Thoracic aorta (tissue), 2 donors: ENCODE measurements at regions not wholly inside any gene's neighbourhood (a gene's known extent, or its start where the extent isn't known, plus 50 kb on each side); places are given as distances from the start of the nearest gene placed in this dataset.

ENCODE experiments used
- ATAC-seq: fragments of 150-250 bp; one replicate; pipeline ENCODE4 v1.8.0; 2017; ENCODE audit warnings: low read depth; ENCODE audit not compliant: insufficient number of reproducible peaks, low FRiP score
- DNase-seq: peaks from one replicate; pipeline ENCODE4 v3.0.0-alpha.2; 2020; ENCODE audit warnings: low spot score
- H3K27ac ChIP-seq, 2 donors: fragments of 200-600 bp; sonication (generic); 1 replicate in 1 of 2; 2 replicates in 1 of 2; pipeline ENCODE4 v1.5.1; 2016; ENCODE audit warnings: mild to moderate bottlenecking in 2 of 2, moderate library complexity in 2 of 2
- H3K27me3 ChIP-seq: fragments of 200-600 bp; sonication (generic); replicated peaks from 2 replicates; pipeline ENCODE4 v1.6.0; 2016; ENCODE audit warnings: mild to moderate bottlenecking; ENCODE audit not compliant: insufficient read depth
- H3K36me3 ChIP-seq: fragments of 200-600 bp; sonication (generic); one replicate; pipeline ENCODE4 v1.5.1; 2016
- H3K4me1 ChIP-seq, 2 donors: fragments of 200-600 bp; sonication (generic); 1 replicate in 1 of 2; 2 replicates in 1 of 2; pipeline versions ENCODE4 v1.5.1 to v1.6.0; 2016; ENCODE audit warnings: low read depth in 2 of 2, mild to moderate bottlenecking in 1 of 2; ENCODE audit not compliant: control insufficient read depth in 1 of 2
- H3K4me3 ChIP-seq: fragments of 200-600 bp; sonication (generic); 2 replicates; pipeline ENCODE4 v1.5.1; 2016; ENCODE audit warnings: mild to moderate bottlenecking
- H3K9me3 ChIP-seq: fragments of 200-600 bp; sonication (generic); 2 replicates; pipeline ENCODE4 v1.5.1; 2016
- CTCF ChIP-seq: fragments of 200-600 bp; sonication (generic); IDR thresholded peaks from one replicate; pipeline ENCODE4 v1.5.1; 2019; ENCODE audit warnings: antibody characterized with exemption

- Histone ChIP-seq H3K4me3 (no peak overlapping the region), H3K27me3 (no peaks in the 10 kb centered on the region), H3K4me1 (peaks cover 0 to 12% of the 10 kb centered on the region in 2 donors), H3K27ac (no peak overlapping the region), H3K9me3 (no peaks in the 10 kb centered on the region), H3K36me3 (no peaks in the 10 kb centered on the region)
- ATAC-seq (no peak), DNase-seq (no peak)
- TF ChIP-seq CTCF: no peak
Measured at GRCh38 chr14:83128783-83129182, 1595.1 kb upstream of the SEL1L start.

- no peaks in the 10 kb centered on the region for H3K9me3 ChIP-seq
- DNase-seq: no peak
- no peak for TF ChIP-seq CTCF
- H3K4me3 ChIP-seq: no peak overlapping the region
- H3K27me3 ChIP-seq: no peaks in the 10 kb centered on the region
- no peaks in the 10 kb centered on the region for H3K36me3 ChIP-seq
- H3K27ac ChIP-seq: no peak overlapping the region
- ATAC-seq: no peak
- peaks cover 0 to 12% of the 10 kb centered on the region in 2 donors for H3K4me1 ChIP-seq
Measured at GRCh38 chr14:83129496-83129895, 1595.8 kb upstream of the SEL1L start.

GRCh38 chr14:83133981-83134645 is 1600.5 kb upstream of the SEL1L start:
- no peaks in the 10 kb centered on the region for H3K27me3 ChIP-seq
- H3K36me3 ChIP-seq: no peaks in the 10 kb centered on the region
- no peak for TF ChIP-seq CTCF
- ATAC-seq: no peak
- H3K4me3 ChIP-seq: no peak overlapping the region
- no peaks in the 10 kb centered on the region for H3K9me3 ChIP-seq
- H3K27ac ChIP-seq: no peak overlapping the region
- DNase-seq: no peak
- peaks cover 0 to 12% of the 10 kb centered on the region in 2 donors for H3K4me1 ChIP-seq

GRCh38 chr14:83140756-83141155 is 1607.1 kb upstream of the SEL1L start:
- Histone ChIP-seq H3K27ac (no peak overlapping the region), H3K4me3 (no peak overlapping the region), H3K27me3 (no peaks in the 10 kb centered on the region), H3K9me3 (no peaks in the 10 kb centered on the region), H3K4me1 (no peaks in the 10 kb centered on the region), H3K36me3 (no peaks in the 10 kb centered on the region)
- ATAC-seq (no peak), DNase-seq (no peak)
- no peak for TF ChIP-seq CTCF

- H3K4me1 ChIP-seq: no peaks in the 10 kb centered on the region
- no peaks in the 10 kb centered on the region for H3K36me3 ChIP-seq
- no peak overlapping the region for H3K4me3 ChIP-seq
- no peak for ATAC-seq
- TF ChIP-seq CTCF: no peak
- no peak for DNase-seq
- H3K9me3 ChIP-seq: no peaks in the 10 kb centered on the region
- H3K27me3 ChIP-seq: no peaks in the 10 kb centered on the region
- no peak overlapping the region for H3K27ac ChIP-seq
Measured at GRCh38 chr14:83147006-83147405, 1613.4 kb upstream of the SEL1L start.
